EL (cell line): ENCODE measurements at regions not wholly inside any gene's neighbourhood (a gene's known extent, or its start where the extent isn't known, plus 50 kb on each side); places are given as distances from the start of the nearest gene placed in this dataset.

Source experiments
- DNase-seq: peaks from one replicate; pipeline ENCODE4 v3.0.0-alpha.2; 2016

GRCh38 chr4:174438711-174439110 is 83.6 kb downstream of the HPGD start:
- no peak for DNase-seq

- DNase-seq: no peak
Measured at GRCh38 chr4:174437749-174438148, 84.5 kb downstream of the HPGD start.

- peak; percentile 38 for DNase-seq
Measured at GRCh38 chr4:174437324-174437723, 85.0 kb downstream of the HPGD start.

GRCh38 chr4:174436377-174436776 is 85.9 kb downstream of the HPGD start:
- no peak for DNase-seq

GRCh38 chr4:174435974-174436373 is 86.3 kb downstream of the HPGD start:
- DNase-seq: no peak

GRCh38 chr4:174434455-174434854 is 87.8 kb downstream of the HPGD start:
- DNase-seq: no peak

GRCh38 chr4:174430576-174430975 is 91.7 kb downstream of the HPGD start:
- no peak for DNase-seq

- DNase-seq: no peak
Measured at GRCh38 chr4:174429701-174430410, 92.4 kb downstream of the HPGD start.

GRCh38 chr4:174427571-174428140 is 94.6 kb downstream of the HPGD start:
- no peak for DNase-seq

GRCh38 chr4:174425669-174426068 is 96.6 kb downstream of the HPGD start:
- no peak for DNase-seq

GRCh38 chr4:174423257-174423944 is 98.9 kb downstream of the HPGD start:
- peak; percentile 10 for DNase-seq

- no peak for DNase-seq
Measured at GRCh38 chr4:174422893-174423256, 99.4 kb downstream of the HPGD start.

- DNase-seq: no peak
Measured at GRCh38 chr4:174420316-174420715, 102.0 kb downstream of the HPGD start.

GRCh38 chr4:174418640-174419212 is 103.6 kb downstream of the HPGD start:
- no peak for DNase-seq

GRCh38 chr4:174408841-174409552 is 113.3 kb downstream of the HPGD start:
- DNase-seq: no peak

GRCh38 chr4:174406383-174406782 is 115.9 kb downstream of the HPGD start:
- no peak for DNase-seq

GRCh38 chr4:174405923-174406322 is 116.4 kb downstream of the HPGD start:
- DNase-seq: no peak

- DNase-seq: no peak
Measured at GRCh38 chr4:174404677-174405076, 117.6 kb downstream of the HPGD start.

GRCh38 chr4:174403177-174403543 is 119.1 kb downstream of the HPGD start:
- DNase-seq: no peak

- DNase-seq: no peak
Measured at GRCh38 chr4:174402470-174403176, 118.9 kb downstream of the CEP44 start.

GRCh38 chr4:174401471-174402130 is 117.9 kb downstream of the CEP44 start:
- DNase-seq: no peak
